H9 (cell line): ENCODE measurements at regions not wholly inside any gene's neighbourhood (a gene's known extent, or its start where the extent isn't known, plus 50 kb on each side); places are given as distances from the start of the nearest gene placed in this dataset.

Experiments
- DNase-seq: peaks from one replicate; pipeline ENCODE4 v3.0.0-alpha.2; 2017
- H2AFZ ChIP-seq: one replicate; pipeline ENCODE4 v1.6.1; 2013; ENCODE audit warnings: mild to moderate bottlenecking, low read length, control low read depth, moderate library complexity
- H2AK5ac ChIP-seq: 2 replicates; pipeline ENCODE4 v1.6.1; 2013; ENCODE audit warnings: low read length, control low read depth, mixed read lengths; ENCODE audit not compliant: insufficient read length
- H2BK120ac ChIP-seq: one replicate; pipeline ENCODE4 v1.6.1; 2013; ENCODE audit warnings: low read depth, mild to moderate bottlenecking, low read length, control low read depth, inconsistent platforms; ENCODE audit not compliant: poor library complexity, severe bottlenecking
- H2BK12ac ChIP-seq: 2 replicates; pipeline ENCODE4 v1.6.1; 2013; ENCODE audit warnings: low read length, control low read depth, mixed read lengths, low read depth; ENCODE audit not compliant: insufficient read length
- H2BK15ac ChIP-seq: 2 replicates; pipeline ENCODE4 v1.6.1; 2013; ENCODE audit warnings: low read depth, low read length, control low read depth
- H2BK20ac ChIP-seq: one replicate; pipeline ENCODE4 v1.6.1; 2013; ENCODE audit warnings: low read depth, mild to moderate bottlenecking, low read length, control low read depth, inconsistent platforms; ENCODE audit not compliant: poor library complexity, severe bottlenecking
- H2BK5ac ChIP-seq: 2 replicates; pipeline ENCODE4 v1.6.1; 2013; ENCODE audit warnings: low read length, control low read depth, mixed read lengths; ENCODE audit not compliant: insufficient read length
- H3K14ac ChIP-seq: 2 replicates; pipeline ENCODE4 v1.6.1; 2013; ENCODE audit warnings: low read length, control low read depth; ENCODE audit not compliant: insufficient read depth
- H3K18ac ChIP-seq: 2 replicates; pipeline ENCODE4 v1.6.1; 2013; ENCODE audit warnings: low read depth, mild to moderate bottlenecking, mixed read lengths, low read length, control low read depth; ENCODE audit not compliant: insufficient read length
- H3K23ac ChIP-seq: 2 replicates; pipeline ENCODE4 v1.6.1; 2013; ENCODE audit warnings: low read length, control low read depth, mixed read lengths, low read depth; ENCODE audit not compliant: insufficient read length
- H3K23me2 ChIP-seq: 2 replicates; pipeline ENCODE4 v1.6.1; 2013; ENCODE audit warnings: low read depth, mild to moderate bottlenecking, mixed read lengths, low read length, control low read depth; ENCODE audit not compliant: insufficient read length, poor library complexity, severe bottlenecking
- H3K27ac ChIP-seq: 2 replicates; pipeline ENCODE4 v1.5.1; 2013; ENCODE audit warnings: low read length, control low read depth, mixed read lengths, low read depth; ENCODE audit not compliant: insufficient read length
- H3K27me3 ChIP-seq: 2 replicates; pipeline ENCODE4 v1.6.1; 2013; ENCODE audit warnings: low read length, control low read depth, inconsistent platforms; ENCODE audit not compliant: insufficient read depth
- H3K4ac ChIP-seq: 2 replicates; pipeline ENCODE4 v1.6.1; 2013; ENCODE audit warnings: low read depth, mild to moderate bottlenecking, control low read depth, inconsistent platforms, low read length, moderate library complexity
- H3K4me1 ChIP-seq: 2 replicates; pipeline ENCODE4 v1.6.1; 2013; ENCODE audit warnings: low read length, control low read depth, inconsistent platforms; ENCODE audit not compliant: insufficient read depth
- H3K4me2 ChIP-seq: 2 replicates; pipeline ENCODE4 v1.6.1; 2013; ENCODE audit warnings: low read length, control low read depth, mixed read lengths; ENCODE audit not compliant: insufficient read length, insufficient read depth
- H3K56ac ChIP-seq: 2 replicates; pipeline ENCODE4 v1.6.1; 2013; ENCODE audit warnings: low read depth, mild to moderate bottlenecking, mixed read lengths, low read length, control low read depth; ENCODE audit not compliant: insufficient read length
- H3K79me1 ChIP-seq: 2 replicates; pipeline ENCODE4 v1.6.1; 2013; ENCODE audit warnings: low read depth, mild to moderate bottlenecking, moderate library complexity, low read length, control low read depth, inconsistent platforms; ENCODE audit not compliant: insufficient read depth, poor library complexity, severe bottlenecking
- H3K79me2 ChIP-seq: 2 replicates; pipeline ENCODE4 v1.6.1; 2013; ENCODE audit warnings: low read length, control low read depth, inconsistent platforms; ENCODE audit not compliant: insufficient read depth
- H3K9ac ChIP-seq: 2 replicates; pipeline ENCODE4 v1.6.1; 2013; ENCODE audit warnings: low read length, control low read depth, mixed read lengths; ENCODE audit not compliant: insufficient read length; ENCODE audit errors: extremely low read depth
- H3K9me3 ChIP-seq: one replicate; pipeline ENCODE4 v1.6.1; 2013; ENCODE audit warnings: low read depth, low read length, inconsistent platforms; ENCODE audit not compliant: control insufficient read depth
- H3T11ph ChIP-seq: one replicate; pipeline ENCODE4 v1.6.1; 2013; ENCODE audit warnings: mild to moderate bottlenecking, low read length, control low read depth, inconsistent platforms
- H4K20me1 ChIP-seq: one replicate; pipeline ENCODE4 v1.6.1; 2013; ENCODE audit not compliant: control insufficient read depth, insufficient read length, insufficient read depth
- H4K5ac ChIP-seq: 2 replicates; pipeline ENCODE4 v1.6.1; 2013; ENCODE audit warnings: low read depth, mild to moderate bottlenecking, mixed read lengths, low read length, control low read depth; ENCODE audit not compliant: insufficient read length
- H4K8ac ChIP-seq: replicated peaks from 2 replicates; pipeline ENCODE4 v1.6.1; 2013; ENCODE audit warnings: low read length, control low read depth, mixed read lengths, low read depth; ENCODE audit not compliant: insufficient read length
- H4K91ac ChIP-seq: 2 replicates; pipeline ENCODE4 v1.6.1; 2013; ENCODE audit warnings: low read depth, mild to moderate bottlenecking, moderate library complexity, mixed read lengths, low read length, control low read depth; ENCODE audit not compliant: insufficient read length
- H3K27ac Mint-ChIP-seq, 3 experiments: 2 replicates in 2 of 3; 3 replicates in 1 of 3; pipeline ENCODE4 v1.8.0; 2020 to 2021; ENCODE audit warnings: mixed read lengths in 3 of 3, mild to moderate bottlenecking in 1 of 3, moderate library complexity in 1 of 3
- H3K27me3 Mint-ChIP-seq: 2 replicates; pipeline ENCODE4 v1.8.0; 2021; ENCODE audit warnings: low read depth, mild to moderate bottlenecking, moderate library complexity, mixed read lengths
- H3K36me3 Mint-ChIP-seq, 3 experiments: 2 replicates in 2 of 3; 3 replicates in 1 of 3; pipeline ENCODE4 v1.8.0; 2020 to 2021; ENCODE audit warnings: low read depth in 3 of 3, mixed read lengths in 3 of 3; ENCODE audit not compliant: insufficient read depth in 1 of 3
- H3K4me1 Mint-ChIP-seq, 2 experiments: 2 replicates each; pipeline ENCODE4 v1.8.0; 2020; ENCODE audit warnings: mixed read lengths in 2 of 2
- H3K4me3 Mint-ChIP-seq, 2 experiments: 2 replicates in 1 of 2; 3 replicates in 1 of 2; pipeline ENCODE4 v1.8.0; 2020 to 2021; ENCODE audit warnings: mild to moderate bottlenecking in 2 of 2, mixed read lengths in 2 of 2, moderate library complexity in 1 of 2
- H3K9me3 Mint-ChIP-seq, 2 experiments: 2 replicates in 1 of 2; 3 replicates in 1 of 2; pipeline ENCODE4 v1.8.0; 2020; ENCODE audit warnings: mild to moderate bottlenecking in 2 of 2, mixed read lengths in 2 of 2, moderate library complexity in 1 of 2
- TF ChIP-seq, protein P1 (sequence below): fragments of 200-600 bp; sonication (generic); conservative IDR thresholded peaks from 3 replicates; pipeline ENCODE4 v1.8.0; 2021; ENCODE audit warnings: antibody characterized with exemption, mild to moderate bottlenecking

- no peak overlapping the region for H3K27ac Mint-ChIP-seq
- no peaks in the 10 kb centered on the region for H4K20me1 ChIP-seq
- no peaks in the 10 kb centered on the region for H3K23me2 ChIP-seq
- H3K27me3 Mint-ChIP-seq = no peaks in the 10 kb centered on the region
- H2BK120ac ChIP-seq = no peak overlapping the region
- no peak overlapping the region for H2AFZ ChIP-seq
- H3K79me2 ChIP-seq = no peaks in the 10 kb centered on the region
- peaks cover 4% of the 10 kb centered on the region in 2 experiments; a peak in 3 of 4 replicates for H3K4me1 Mint-ChIP-seq
- H3K4me1 ChIP-seq = no peaks in the 10 kb centered on the region
- no peaks in the 10 kb centered on the region for H3K36me3 Mint-ChIP-seq
- H3K79me1 ChIP-seq = no peaks in the 10 kb centered on the region
- H3K4me2 ChIP-seq = no peak overlapping the region
- no peak overlapping the region for H4K5ac ChIP-seq
- H2BK12ac ChIP-seq = no peak overlapping the region
- no peaks in the 10 kb centered on the region for H3K9me3 ChIP-seq
- no peak overlapping the region for H4K8ac ChIP-seq
- H3K9ac ChIP-seq = no peak overlapping the region
- H2AK5ac ChIP-seq = no peak overlapping the region
- DNase-seq = no peak
- TF ChIP-seq, protein P1, sequence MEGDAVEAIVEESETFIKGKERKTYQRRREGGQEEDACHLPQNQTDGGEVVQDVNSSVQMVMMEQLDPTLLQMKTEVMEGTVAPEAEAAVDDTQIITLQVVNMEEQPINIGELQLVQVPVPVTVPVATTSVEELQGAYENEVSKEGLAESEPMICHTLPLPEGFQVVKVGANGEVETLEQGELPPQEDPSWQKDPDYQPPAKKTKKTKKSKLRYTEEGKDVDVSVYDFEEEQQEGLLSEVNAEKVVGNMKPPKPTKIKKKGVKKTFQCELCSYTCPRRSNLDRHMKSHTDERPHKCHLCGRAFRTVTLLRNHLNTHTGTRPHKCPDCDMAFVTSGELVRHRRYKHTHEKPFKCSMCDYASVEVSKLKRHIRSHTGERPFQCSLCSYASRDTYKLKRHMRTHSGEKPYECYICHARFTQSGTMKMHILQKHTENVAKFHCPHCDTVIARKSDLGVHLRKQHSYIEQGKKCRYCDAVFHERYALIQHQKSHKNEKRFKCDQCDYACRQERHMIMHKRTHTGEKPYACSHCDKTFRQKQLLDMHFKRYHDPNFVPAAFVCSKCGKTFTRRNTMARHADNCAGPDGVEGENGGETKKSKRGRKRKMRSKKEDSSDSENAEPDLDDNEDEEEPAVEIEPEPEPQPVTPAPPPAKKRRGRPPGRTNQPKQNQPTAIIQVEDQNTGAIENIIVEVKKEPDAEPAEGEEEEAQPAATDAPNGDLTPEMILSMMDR = no peak
- no peak overlapping the region for H3K18ac ChIP-seq
- no peak overlapping the region for H2BK5ac ChIP-seq
- H3K4me3 Mint-ChIP-seq = no peak overlapping the region
- H3K56ac ChIP-seq = no peak overlapping the region
- no peak overlapping the region for H2BK15ac ChIP-seq
- H3K23ac ChIP-seq = no peak overlapping the region
- H2BK20ac ChIP-seq = no peak overlapping the region
- H3K14ac ChIP-seq = no peak overlapping the region
- no peaks in the 10 kb centered on the region; a peak in 1 of 5 replicates for H3K9me3 Mint-ChIP-seq
- no peak overlapping the region for H3K27ac ChIP-seq
- no peak overlapping the region for H4K91ac ChIP-seq
- H3K27me3 ChIP-seq = no peaks in the 10 kb centered on the region
- H3T11ph ChIP-seq = no peak overlapping the region
- H3K4ac ChIP-seq = no peak overlapping the region
These were observed 960.6 kb downstream of the MAT2B start for GRCh38 chr5:164466033-164466432.
